ENCODE measurements at regions not wholly inside any gene's neighbourhood (a gene's known extent, or its start where the extent isn't known, plus 50 kb on each side); places are given as distances from the start of the nearest gene placed in this dataset.
"Not testable (repeated sequence)": the region's sequence is repeated elsewhere in the genome, so short reads cannot be mapped to it uniquely, and the experiment has no call there.

DNA sequence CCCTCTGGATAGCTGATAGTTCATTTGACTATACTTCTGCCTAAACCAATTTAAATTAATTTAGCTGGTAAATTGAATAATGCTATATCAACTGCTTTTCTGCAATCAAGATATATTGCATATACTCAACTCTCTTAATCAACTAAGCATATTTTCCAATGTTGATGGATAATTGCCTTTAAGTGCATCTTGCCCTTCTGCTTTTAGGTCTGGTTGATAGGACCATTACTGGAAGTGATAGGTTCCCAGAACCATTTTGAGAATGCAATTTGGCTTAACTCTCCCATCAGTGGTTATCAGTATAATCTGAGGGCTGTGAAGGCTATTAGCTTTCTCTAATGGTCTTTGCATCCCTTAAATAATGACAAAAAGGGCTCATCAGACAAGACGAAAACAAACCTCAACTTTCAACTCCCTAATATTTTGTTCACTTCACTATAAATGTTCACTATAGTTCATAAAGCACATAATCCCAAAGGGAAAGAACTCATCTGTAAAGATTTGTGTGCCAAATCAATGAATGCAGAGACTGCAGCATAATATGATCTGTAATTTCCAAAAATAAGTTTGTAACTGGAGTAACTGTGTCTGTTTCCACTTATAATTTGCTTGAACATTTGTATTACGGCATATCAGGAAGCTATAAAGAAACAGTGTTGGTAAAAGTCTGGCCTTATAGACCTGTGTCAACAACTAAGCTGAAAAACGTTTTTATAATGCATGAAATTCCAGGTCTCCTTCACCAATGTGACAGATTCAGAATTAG, 273.6 kb downstream of the FBXO8 start:
- DNase-seq (ENCODE audit: low spot score) = no peak

DNA sequence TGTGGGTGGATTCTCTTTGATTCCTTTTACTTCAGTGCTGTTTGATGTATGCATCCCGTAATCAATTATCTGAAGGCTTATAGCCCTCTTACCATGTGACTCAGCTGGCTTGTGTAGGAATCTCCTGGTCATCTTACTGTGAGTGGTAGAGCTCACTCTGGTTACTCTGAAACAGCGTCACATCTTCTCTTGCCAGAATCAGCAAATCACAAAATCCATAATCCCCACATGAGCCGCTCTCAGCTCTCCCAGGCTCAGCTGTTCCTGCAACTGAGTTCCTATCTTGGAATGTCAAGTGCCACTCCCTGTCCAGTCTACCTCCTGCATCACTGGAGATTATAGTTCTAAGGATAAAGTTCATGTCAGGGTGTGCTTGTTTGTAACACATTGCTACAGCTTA, 278.0 kb downstream of the FBXO8 start:
- no peak for DNase-seq (ENCODE audit: low spot score)

- DNase-seq (ENCODE audit: low spot score) = no peak
Observed at GRCh38 chr4:173998471-173999144, 284.9 kb downstream of the FBXO8 start.

DNA sequence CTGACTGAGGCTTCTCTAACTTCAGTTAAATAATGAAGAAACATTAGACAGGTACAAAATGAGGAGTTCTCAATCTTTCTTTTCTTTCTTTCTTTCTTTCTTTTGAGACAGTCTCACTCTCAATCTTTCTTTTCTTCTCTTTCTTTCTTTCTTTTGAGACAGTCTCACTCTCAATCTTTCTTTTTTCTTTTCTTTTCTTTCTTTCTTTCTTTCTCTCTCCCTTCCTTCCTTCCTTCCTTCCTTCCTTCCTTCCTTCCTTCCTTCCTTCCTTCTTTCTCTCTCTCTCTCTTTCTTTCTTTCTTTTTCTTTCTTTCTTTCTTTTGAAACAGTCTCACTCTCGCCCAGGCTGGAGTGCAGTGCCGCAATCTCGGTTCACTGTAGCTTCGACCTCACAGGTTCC, 287.7 kb downstream of the FBXO8 start:
- not testable (repeated sequence) for DNase-seq (ENCODE audit: low spot score)

DNA sequence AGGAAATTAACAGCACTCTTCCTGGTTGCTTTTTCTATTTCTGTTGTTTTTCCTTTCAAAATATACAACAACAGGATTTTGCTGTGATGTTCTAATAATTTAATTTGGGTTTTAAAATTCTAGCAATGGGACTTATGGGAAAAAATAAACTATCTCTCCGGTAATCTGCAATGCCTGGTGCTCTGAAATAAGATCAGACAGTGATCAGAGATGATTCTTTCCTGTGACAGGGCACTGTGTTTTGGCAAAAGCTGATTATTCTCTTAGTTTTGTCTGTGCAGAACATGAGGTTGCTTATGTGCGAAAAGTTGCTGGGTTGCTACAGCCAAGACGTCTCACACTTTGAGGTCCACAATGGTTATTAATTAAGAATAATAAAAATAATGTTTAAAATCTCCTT, 291.7 kb downstream of the FBXO8 start:
- no peak for DNase-seq (ENCODE audit: low spot score)

GRCh38 chr4:173991316-173991715, 292.2 kb downstream of the FBXO8 start:
- no peak for DNase-seq (ENCODE audit: low spot score)

- no peak for DNase-seq (ENCODE audit: low spot score)
Observed at GRCh38 chr4:173990869-173991210, 292.6 kb downstream of the FBXO8 start.

DNA sequence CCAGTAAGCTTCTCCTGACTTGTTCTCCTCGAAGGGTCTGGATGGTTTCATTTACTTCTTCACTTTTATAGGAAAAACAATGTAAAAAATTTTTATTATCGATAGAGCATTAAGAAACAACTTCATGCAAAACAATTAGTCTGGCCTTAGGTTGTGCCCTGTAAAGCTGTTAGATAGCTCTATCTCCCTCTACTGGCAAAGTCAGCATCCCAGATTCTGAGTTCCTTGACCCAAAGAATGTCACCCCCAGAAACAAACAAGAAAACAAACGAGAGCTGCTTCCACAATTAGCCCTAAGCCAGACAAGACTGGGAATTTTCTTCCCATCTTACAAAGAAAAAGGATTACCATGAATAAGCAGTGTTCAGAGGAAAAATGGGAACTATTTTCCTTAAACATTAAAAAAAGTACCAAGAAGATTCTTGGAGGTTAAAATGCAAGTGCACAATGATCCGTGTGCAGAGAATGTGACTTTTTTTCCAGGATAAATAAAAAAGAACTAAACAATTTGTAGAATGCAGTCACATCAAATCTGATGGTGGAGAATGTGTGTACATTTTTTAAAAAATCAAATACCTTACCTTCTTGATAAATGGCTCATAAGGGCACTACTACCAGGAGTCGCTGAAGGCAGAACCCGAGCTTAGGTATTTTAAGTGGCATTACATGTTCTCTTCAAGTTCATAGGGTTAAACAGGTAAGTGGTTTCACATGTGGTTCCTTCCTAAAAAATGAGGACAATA, 293.2 kb downstream of the FBXO8 start:
- peak; percentile 54 for DNase-seq (ENCODE audit: low spot score)

- not testable (repeated sequence) for DNase-seq (ENCODE audit: low spot score)
Observed at GRCh38 chr4:173963523-173963922, 319.9 kb downstream of the FBXO8 start.

GRCh38 chr4:173960398-173960797, 323.1 kb downstream of the FBXO8 start:
- no peak for DNase-seq (ENCODE audit: low spot score)

DNA sequence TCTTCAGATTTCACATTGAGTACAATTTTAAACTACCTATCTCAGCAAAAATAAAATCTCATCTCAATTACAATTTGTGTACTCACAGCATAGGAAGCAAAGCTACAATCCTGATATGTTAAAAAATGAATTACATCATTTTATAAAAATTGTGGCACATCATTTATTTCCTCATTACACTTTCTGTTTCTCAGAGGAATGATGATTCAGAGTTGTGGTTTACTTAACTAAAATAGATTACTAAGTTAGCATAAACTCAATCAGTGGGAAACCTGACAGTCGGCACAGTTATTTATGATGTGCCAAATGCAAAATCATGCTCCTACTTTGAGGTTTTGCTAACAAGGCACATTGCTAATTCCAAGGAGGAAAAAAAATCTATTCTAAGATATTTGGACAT, 325.0 kb downstream of the FBXO8 start:
- DNase-seq (ENCODE audit: low spot score) = no peak

DNA sequence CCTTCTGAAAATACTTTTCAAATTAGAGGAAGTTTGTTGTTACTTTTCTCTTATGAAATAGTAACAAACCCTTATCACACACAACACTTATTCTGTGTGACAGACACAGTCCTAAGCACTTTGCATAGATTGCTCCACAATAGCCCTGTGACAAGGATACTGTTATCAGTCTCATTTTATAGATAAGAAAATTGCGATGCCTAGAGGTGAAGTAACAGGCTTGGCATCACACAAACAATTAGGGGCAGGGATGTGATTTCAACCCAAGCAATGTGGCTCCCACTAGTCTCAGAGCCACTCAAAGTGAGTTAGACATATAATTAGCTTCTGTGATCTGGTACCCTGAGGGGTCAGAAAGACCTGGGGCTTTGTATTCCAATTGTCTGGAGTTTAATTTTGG, 339.9 kb downstream of the FBXO8 start:
- DNase-seq (ENCODE audit: low spot score) = no peak

- no peak for DNase-seq (ENCODE audit: low spot score)
Observed at GRCh38 chr4:173940146-173940545, 343.3 kb downstream of the FBXO8 start.

DNA sequence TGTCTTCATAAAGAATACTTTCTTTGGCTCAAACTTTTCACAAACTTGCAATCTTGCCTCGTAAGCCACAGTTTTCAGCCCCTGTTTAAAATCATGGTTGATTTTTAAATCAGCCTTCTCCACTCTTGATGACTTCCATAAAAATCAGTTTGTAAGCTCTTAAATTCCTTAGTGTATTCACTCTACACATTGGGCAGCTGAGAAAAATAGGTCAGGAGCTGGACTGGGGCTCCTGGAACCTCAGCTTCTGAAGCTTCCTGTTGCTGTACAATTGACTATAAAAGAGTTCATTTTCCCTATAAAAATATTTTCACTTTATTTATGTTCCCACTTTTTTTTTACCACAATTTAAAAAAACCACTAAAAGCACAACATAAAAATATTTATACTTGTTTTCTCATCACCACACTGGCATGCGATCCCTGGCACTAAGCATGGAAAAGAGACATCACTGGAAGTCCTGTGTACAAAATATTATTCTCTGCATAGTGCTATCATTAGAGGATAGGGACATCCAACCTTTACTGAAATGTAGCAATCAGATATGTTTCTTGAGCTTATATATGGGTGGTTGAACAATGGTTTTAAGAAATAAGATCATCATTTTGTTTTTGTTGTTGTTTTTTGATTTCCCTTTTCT, 345.7 kb downstream of the FBXO8 start:
- DNase-seq (ENCODE audit: low spot score) = no peak

- DNase-seq (ENCODE audit: low spot score) = no peak
Observed at GRCh38 chr4:173936861-173937260, 346.6 kb downstream of the FBXO8 start.

- no peak for DNase-seq (ENCODE audit: low spot score)
Observed at GRCh38 chr4:173935622-173936405, 347.7 kb downstream of the FBXO8 start.

DNA sequence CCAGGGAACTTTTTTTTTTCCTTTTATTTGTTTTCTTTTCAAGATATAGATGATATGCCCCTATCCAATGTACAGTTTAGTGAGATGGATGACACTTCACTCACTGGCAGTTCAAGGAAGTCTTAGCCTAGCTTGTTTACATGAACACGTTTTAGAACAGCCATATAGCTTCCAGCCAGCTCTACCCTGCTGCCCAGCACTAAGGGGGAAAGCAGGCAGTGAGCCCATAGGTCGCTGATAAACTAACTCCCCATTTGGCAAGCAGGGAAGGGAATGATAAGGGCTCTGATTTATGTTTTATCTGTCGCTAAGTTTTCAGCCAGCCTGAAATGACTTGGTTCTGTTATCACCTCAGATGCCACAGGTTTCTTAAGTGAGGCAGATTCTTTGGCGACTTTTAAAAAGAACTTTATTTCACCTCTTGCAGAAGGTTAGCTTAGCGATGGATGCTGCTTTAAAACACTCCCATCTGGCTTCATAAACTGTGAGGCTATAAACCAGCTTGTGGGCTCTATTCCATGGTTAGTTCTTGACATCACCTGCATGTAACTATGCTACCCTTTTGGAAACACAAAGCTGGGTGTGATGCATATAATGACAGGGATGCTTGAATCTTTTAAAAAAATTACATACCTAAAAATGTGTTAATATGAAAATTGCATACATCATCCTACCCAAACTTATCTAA, 348.4 kb downstream of the FBXO8 start:
- DNase-seq (ENCODE audit: low spot score) = no peak

DNA sequence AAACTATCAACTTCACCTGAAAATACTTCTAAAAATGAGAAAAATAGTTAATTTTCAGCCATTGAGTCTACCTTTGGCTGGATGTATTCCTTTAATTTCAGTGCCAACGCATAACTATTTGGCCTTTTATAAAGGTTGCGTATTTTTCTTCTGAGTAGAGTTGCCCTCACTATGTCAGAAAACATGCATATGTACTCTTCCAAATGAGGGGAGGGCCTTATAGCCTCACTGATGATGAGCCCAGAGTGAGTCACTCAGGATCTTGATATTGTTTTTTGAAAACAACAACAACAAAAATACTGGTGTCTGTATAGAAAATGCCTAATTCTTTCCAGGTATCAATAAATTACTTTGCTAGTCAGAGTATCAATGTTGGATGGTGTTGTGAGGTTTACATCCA, 349.3 kb downstream of the FBXO8 start:
- no peak for DNase-seq (ENCODE audit: low spot score)

GRCh38 chr4:173932701-173933100, 350.8 kb downstream of the FBXO8 start:
- DNase-seq (ENCODE audit: low spot score) = no peak

DNA sequence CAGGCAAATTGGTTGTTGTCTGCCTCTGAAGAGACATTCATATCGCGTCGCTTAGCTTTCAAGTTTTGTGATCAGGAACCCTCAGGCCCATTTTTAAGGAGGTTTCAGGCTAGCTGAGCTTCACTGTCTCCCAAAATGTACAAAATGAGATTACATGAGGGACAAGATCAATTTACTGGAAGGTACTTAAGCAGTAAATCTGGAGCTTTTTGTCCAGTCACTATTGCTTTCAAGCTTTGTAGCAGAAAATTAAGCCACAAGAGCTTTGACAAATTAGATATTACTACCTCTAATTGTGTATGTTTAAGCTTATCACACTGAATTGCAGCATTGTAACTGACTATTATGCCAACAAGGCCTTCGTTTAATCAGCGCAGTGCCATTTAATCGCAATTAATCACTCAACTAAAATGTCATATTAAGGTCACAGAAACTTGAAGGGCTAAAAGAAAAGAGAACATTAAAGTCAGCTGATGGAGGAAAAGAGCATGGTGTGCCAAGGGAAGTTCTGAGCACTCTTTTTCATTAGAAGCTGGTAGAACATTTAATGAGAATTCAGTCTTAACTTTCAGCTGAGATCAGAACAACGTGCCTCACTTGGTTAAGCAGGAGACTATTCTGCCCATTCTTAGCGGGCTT, 353.0 kb downstream of the FBXO8 start:
- DNase-seq (ENCODE audit: low spot score) = no peak

DNA sequence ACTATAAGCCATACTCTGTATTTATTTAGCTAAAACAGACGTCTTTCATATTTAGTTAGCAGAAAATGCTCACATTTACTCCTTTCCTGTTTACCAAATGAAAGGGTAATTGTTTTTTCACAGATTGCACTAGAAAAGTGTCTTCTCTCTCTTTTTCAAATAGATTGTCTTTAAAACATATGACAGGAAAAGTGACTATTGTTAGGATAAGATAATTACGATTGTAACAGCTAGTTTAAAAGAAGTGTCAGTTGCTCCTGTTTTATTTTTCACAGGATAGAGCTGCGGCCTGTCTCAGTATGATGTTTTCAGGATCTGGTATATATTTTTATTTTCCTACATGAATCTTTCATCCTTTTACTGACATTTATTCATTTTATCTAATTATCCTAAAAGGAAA, 353.5 kb downstream of the FBXO8 start:
- no peak for DNase-seq (ENCODE audit: low spot score)
